H1 (cell line): ENCODE measurements at regions not wholly inside any gene's neighbourhood (a gene's known extent, or its start where the extent isn't known, plus 50 kb on each side); places are given as distances from the start of the nearest gene placed in this dataset.
A peak's percentile ranks its signal among the peaks of the same experiment; 100 is the strongest.

Source experiments
- CTCF ChIA-PET: fragments of 300-600 bp; sonication (Branson Sonifier 250); formaldehyde crosslinking; loops from one replicate; lab custom pipeline; 2021; ENCODE audit not compliant: partially characterized antibody; lab: Charles Lee
- POLR2A ChIA-PET: fragments of 300-600 bp; sonication (Branson Sonifier 250); formaldehyde crosslinking; loops from one replicate; lab custom pipeline; 2021; ENCODE audit warnings: inconsistent platforms; ENCODE audit not compliant: partially characterized antibody; lab: Charles Lee
- DNase-seq, 2 experiments: peaks; one replicate each; pipeline versions ENCODE4 v3.0.0 to v3.0.0-alpha.2; 2010 to 2022; ENCODE audit warnings: low spot score in 2 of 2, low read depth in 1 of 2, mixed read lengths in 1 of 2
- FAIRE-seq: peaks from 2 replicates; lab custom pipeline; 2011; peaks lifted over from hg19 to GRCh38; lab: Jason Lieb, UNC
- H2AFZ ChIP-seq: 2 replicates; pipeline ENCODE4 v1.8.1; 2012; ENCODE audit warnings: low read length, inconsistent platforms
- H2AK5ac ChIP-seq: 2 replicates; pipeline ENCODE4 v1.6.1; 2013; ENCODE audit warnings: low read depth, low read length
- H2BK120ac ChIP-seq: replicated peaks from 2 replicates; pipeline ENCODE3; 2013; ENCODE audit warnings: low read depth, low read length, inconsistent platforms
- H2BK12ac ChIP-seq: 2 replicates; pipeline ENCODE4 v1.6.1; 2013; ENCODE audit warnings: low read depth, low read length
- H2BK15ac ChIP-seq: 2 replicates; pipeline ENCODE4 v1.6.1; 2013; ENCODE audit warnings: low read length
- H2BK20ac ChIP-seq: 2 replicates; pipeline ENCODE4 v1.6.1; 2013; ENCODE audit warnings: low read length
- H2BK5ac ChIP-seq: 2 replicates; pipeline ENCODE4 v1.6.1; 2013; ENCODE audit warnings: low read depth, low read length
- H3K14ac ChIP-seq: 2 replicates; pipeline ENCODE4 v1.6.1; 2013; ENCODE audit warnings: inconsistent platforms; ENCODE audit not compliant: insufficient read length
- H3K18ac ChIP-seq: 2 replicates; pipeline ENCODE4 v1.6.1; 2013; ENCODE audit warnings: low read length; ENCODE audit errors: extremely low read depth
- H3K23ac ChIP-seq: 2 replicates; pipeline ENCODE4 v1.6.1; 2013; ENCODE audit warnings: inconsistent platforms; ENCODE audit not compliant: insufficient read length
- H3K23me2 ChIP-seq: 2 replicates; pipeline ENCODE4 v1.6.1; 2013; ENCODE audit warnings: low read depth, low read length
- H3K27ac ChIP-seq: 2 replicates; pipeline ENCODE4 v1.6.1; 2011; ENCODE audit warnings: low read depth, low read length, inconsistent platforms
- H3K27me3 ChIP-seq, 4 experiments: replicated peaks in 1 of 4; 1 replicate in 1 of 4; 2 replicates in 3 of 4; pipeline versions ENCODE4 v1.6.1 to v1.8.1; 2011 to 2013; ENCODE audit warnings: low read length in 3 of 4, mild to moderate bottlenecking in 3 of 4, inconsistent platforms in 2 of 4, mixed read lengths in 2 of 4, moderate library complexity in 1 of 4; ENCODE audit not compliant: control insufficient read depth in 3 of 4, insufficient read depth in 3 of 4; ENCODE audit errors: extremely low read depth in 1 of 4
- H3K36me3 ChIP-seq, 4 experiments: 2 replicates each; pipeline versions ENCODE4 v1.6.1 to v1.8.1; 2011 to 2013; ENCODE audit warnings: mild to moderate bottlenecking in 4 of 4, low read length in 3 of 4, moderate library complexity in 2 of 4, control low read depth in 1 of 4, inconsistent platforms in 1 of 4; ENCODE audit not compliant: insufficient read depth in 4 of 4, control insufficient read depth in 2 of 4
- H3K4ac ChIP-seq: replicated peaks from 2 replicates; pipeline ENCODE3; 2013; ENCODE audit warnings: low read length, low read depth, mixed read lengths, inconsistent platforms; ENCODE audit not compliant: insufficient read length
- H3K4me1 ChIP-seq, 4 experiments: replicated peaks in 1 of 4; 1 replicate in 1 of 4; 2 replicates in 3 of 4; pipeline versions ENCODE4 v1.6.1 to v1.8.1; 2011 to 2013; ENCODE audit warnings: low read length in 3 of 4, inconsistent platforms in 2 of 4, mixed read lengths in 1 of 4; ENCODE audit not compliant: insufficient read depth in 4 of 4, control insufficient read depth in 3 of 4
- H3K4me2 ChIP-seq, 2 experiments: 2 replicates each; pipeline versions ENCODE4 v1.6.1 to v1.8.1; 2011 to 2013; ENCODE audit warnings: low read depth in 2 of 2, low read length in 2 of 2, control low read depth in 1 of 2, inconsistent platforms in 1 of 2, mild to moderate bottlenecking in 1 of 2; ENCODE audit not compliant: insufficient read depth in 1 of 2
- H3K4me3 ChIP-seq, 4 experiments: fragments of 200-600, 300-600 bp in 1 of 4; sonication (generic), shearing (Covaris generic), sonication (Bioruptor Twin) in 1 of 4; 2 replicates each; pipeline versions ENCODE4 v1.5.1 to v1.8.1; 2011 to 2016; ENCODE audit warnings: low read length in 4 of 4, low read depth in 3 of 4, control low read depth in 2 of 4, inconsistent platforms in 2 of 4, mild to moderate bottlenecking in 2 of 4, mixed read lengths in 1 of 4, moderate library complexity in 1 of 4; ENCODE audit not compliant: insufficient read depth in 2 of 4; ENCODE audit errors: extremely low read depth in 1 of 4
- H3K56ac ChIP-seq: replicated peaks from 2 replicates; pipeline ENCODE3; 2013; ENCODE audit warnings: low read depth, mild to moderate bottlenecking, mixed read lengths, low read length, inconsistent platforms; ENCODE audit not compliant: insufficient read length
- H3K79me1 ChIP-seq: 2 replicates; pipeline ENCODE4 v1.6.1; 2013; ENCODE audit warnings: low read depth, low read length, control low read depth
- H3K79me2 ChIP-seq, 2 experiments: 2 replicates each; pipeline versions ENCODE4 v1.6.1 to v1.8.1; 2012 to 2013; ENCODE audit warnings: low read length in 2 of 2, mild to moderate bottlenecking in 2 of 2, inconsistent platforms in 1 of 2; ENCODE audit not compliant: insufficient read depth in 2 of 2, control insufficient read depth in 1 of 2
- H3K9ac ChIP-seq, 4 experiments: replicated peaks in 1 of 4; 1 replicate in 1 of 4; 2 replicates in 3 of 4; pipeline versions ENCODE4 v1.6.1 to v1.8.1; 2011 to 2013; ENCODE audit warnings: low read depth in 3 of 4, low read length in 3 of 4, control low read depth in 2 of 4, mild to moderate bottlenecking in 2 of 4, moderate library complexity in 2 of 4, inconsistent platforms in 1 of 4; ENCODE audit errors: extremely low read depth in 1 of 4
- H3K9me3 ChIP-seq, 2 experiments: 2 replicates each; pipeline versions ENCODE4 v1.6.1 to v1.8.1; 2012 to 2013; ENCODE audit warnings: mild to moderate bottlenecking in 2 of 2, moderate library complexity in 2 of 2, control low read depth in 1 of 2, inconsistent platforms in 1 of 2, low read depth in 1 of 2, low read length in 1 of 2, mixed read lengths in 1 of 2; ENCODE audit not compliant: insufficient read depth in 2 of 2
- H4K20me1 ChIP-seq, 2 experiments: replicated peaks in 1 of 2; 2 replicates each; pipeline versions ENCODE3 to v1.8.1; 2011 to 2013; ENCODE audit warnings: inconsistent platforms in 2 of 2, low read length in 2 of 2, mild to moderate bottlenecking in 1 of 2; ENCODE audit not compliant: insufficient read depth in 2 of 2, control insufficient read depth in 1 of 2
- H4K5ac ChIP-seq: 2 replicates; pipeline ENCODE4 v1.6.1; 2013; ENCODE audit warnings: low read length, low read depth, mixed read lengths, inconsistent platforms; ENCODE audit not compliant: insufficient read length
- H4K8ac ChIP-seq: 2 replicates; pipeline ENCODE4 v1.8.0; 2013; ENCODE audit warnings: mild to moderate bottlenecking, moderate library complexity, low read length, inconsistent platforms; ENCODE audit not compliant: insufficient read depth; ENCODE audit errors: extremely low read depth
- H4K91ac ChIP-seq: replicated peaks from 2 replicates; pipeline ENCODE3; 2013; ENCODE audit warnings: low read length, mixed read lengths, inconsistent platforms; ENCODE audit not compliant: insufficient read length
- ATF3 ChIP-seq: IDR thresholded peaks from 2 replicates; pipeline ENCODE4 v1.6.1; 2011; ENCODE audit warnings: low read depth, mild to moderate bottlenecking, low read length; ENCODE audit not compliant: insufficient read depth
- BACH1 ChIP-seq: IDR thresholded peaks from 2 replicates; pipeline ENCODE4 v1.6.1; 2012; ENCODE audit warnings: low read length, improper control_type of control experiment
- E2F6 ChIP-seq: IDR thresholded peaks from 2 replicates; pipeline ENCODE4 v1.6.1; 2012; ENCODE audit warnings: inconsistent platforms
- EGR1 ChIP-seq: IDR thresholded peaks from 2 replicates; pipeline ENCODE4 v1.6.1; 2011; ENCODE audit warnings: low read depth, low read length, borderline replicate concordance
- HDAC6 ChIP-seq: IDR thresholded peaks from one replicate; pipeline ENCODE4 v1.7.1; 2012; ENCODE audit warnings: low read depth, mild to moderate bottlenecking, inconsistent platforms, low read length, moderate library complexity
- MAFK ChIP-seq: IDR thresholded peaks from 2 replicates; pipeline ENCODE4 v1.6.1; 2012; ENCODE audit warnings: low read depth, mild to moderate bottlenecking, improper control_type of control experiment, low read length
- POU5F1 ChIP-seq: IDR thresholded peaks from 2 replicates; pipeline ENCODE4 v1.6.1; 2011; ENCODE audit warnings: low read depth, mild to moderate bottlenecking, low read length, moderate library complexity
- WGBS, 2 experiments: shearing (Covaris generic) in 1 of 2; methylation state at CpG; one replicate each; pipeline versions ENCODE4 v1.1.6 to v1.1.7; 2013 to 2015; ENCODE audit warnings: low lambda C conversion rate in 2 of 2, mixed read lengths in 2 of 2, inconsistent platforms in 1 of 2, low coverage in 1 of 2, missing lambda C conversion rate in 1 of 2; ENCODE audit not compliant: insufficient replicate concordance in 2 of 2, insufficient coverage in 1 of 2, insufficient read length in 1 of 2; ENCODE audit errors: extremely low coverage in 1 of 2, missing lambda C conversion rate in 1 of 2; 5-methylcytosine and 5-hydroxymethylcytosine counted together

GRCh38 chr11:131052367-131052766 is 136.1 kb upstream of the SNX19 start:
- Histone ChIP-seq H3K14ac (no peak overlapping the region), H4K8ac (no peak overlapping the region), H3K23me2 (no peaks in the 10 kb centered on the region), H3K79me1 (no peaks in the 10 kb centered on the region), H3K4me2 (no peak overlapping the region), H3K18ac (no peak overlapping the region), H2BK5ac (no peak overlapping the region), H2BK20ac (no peak overlapping the region), H3K9ac (no peak overlapping the region), H2BK12ac (no peak overlapping the region), H3K27me3 (no peaks in the 10 kb centered on the region), H4K20me1 (no peaks in the 10 kb centered on the region), H3K23ac (no peak overlapping the region), H4K5ac (no peak overlapping the region), H3K4me3 (no peak overlapping the region), H3K36me3 (no peaks in the 10 kb centered on the region), H2BK15ac (no peak overlapping the region), H3K9me3 (no peaks in the 10 kb centered on the region), H3K27ac (no peak overlapping the region), H3K4ac (no peak overlapping the region), H2AFZ (no peak overlapping the region), H3K56ac (no peak overlapping the region), H4K91ac (peak overlapping the region; percentile 34), H2BK120ac (no peak overlapping the region), H2AK5ac (no peak overlapping the region), H3K79me2 (no peaks in the 10 kb centered on the region), H3K4me1 (peaks cover 2 to 10% (median 5%) of the 10 kb centered on the region in 4 experiments; a peak in 2 of 7 replicates)
- ChIA-PET POLR2A (no interaction called here), CTCF (interaction anchor here (1.2 to 2.1 kb wide), 4 partner anchors 8 to 517 kb away, joined by 3 to 7 read pairs (median 4); no protein-coding TSS in a partner anchor)
- 89% methylated on average over 3 of the region's 3 CpGs; no CpG with 5 or more reads in 1 of the 2 experiments for WGBS, 2 experiments
- FAIRE-seq, result no peak
- no peak for DNase-seq
- TF ChIP-seq E2F6 (no peak), BACH1 (no peak), ATF3 (no peak), EGR1 (no peak), HDAC6 (no peak), MAFK (peak; percentile 54; the same call in 1 of the 2 replicates), POU5F1 (no peak)
